ENCODE measurements at regions not wholly inside any gene's neighbourhood (a gene's known extent, or its start where the extent isn't known, plus 50 kb on each side); places are given as distances from the start of the nearest gene placed in this dataset.

- Mint-ChIP-seq H3K36me3 (ENCODE audit: insufficient read depth, unreplicated experiment) (no peaks in the 10 kb centered on the region), H3K27me3 (ENCODE audit: insufficient read depth, unreplicated experiment) (peaks cover 5% of the 10 kb centered on the region), H3K27ac (ENCODE audit: unreplicated experiment) (no peak overlapping the region), H3K9me3 (ENCODE audit: unreplicated experiment) (no peaks in the 10 kb centered on the region), H3K4me1 (ENCODE audit: low read depth, unreplicated experiment) (no peaks in the 10 kb centered on the region), H3K4me3 (ENCODE audit: unreplicated experiment) (no peak overlapping the region)
- Histone ChIP-seq H3K4me3 (ENCODE audit: low read depth, low read length) (no peak overlapping the region), H3K27me3 (replicated peaks; ENCODE audit: control insufficient read depth, insufficient read depth, low read length) (no peaks in the 10 kb centered on the region), H3K36me3 (ENCODE audit: control insufficient read depth, insufficient read depth, low read length) (no peaks in the 10 kb centered on the region), H3K9me3 (no peaks in the 10 kb centered on the region), H3K4me1 (no peaks in the 10 kb centered on the region)
- no peak for DNase-seq
- ChIA-PET POLR2A (no interaction called here), CTCF (no interaction called here)
- BruUV-seq (replicated peaks) = no TSS peak
- intact Hi-C loops (cut with micrococcal nuclease; ENCODE audit: unreplicated experiment) = no loop called here
- no peak for TF ChIP-seq CTCF (IDR thresholded peaks at IDR 0.05; ENCODE audit: insufficient read depth in 1 of 2, low read depth in 1 of 2, low read length in 1 of 2, severe bottlenecking in 1 of 2, unreplicated experiment in 1 of 2)
Observed at GRCh38 chr1:76713535-76713934, 153.7 kb upstream of the ST6GALNAC5 start.

GRCh38 chr1:76715474-76715873 is 151.8 kb upstream of the ST6GALNAC5 start:
- no peaks in the 10 kb centered on the region for H3K36me3 ChIP-seq (ENCODE audit: control insufficient read depth, insufficient read depth, low read length)
- CTCF ChIA-PET = no interaction called here
- Mint-ChIP-seq H3K27ac (ENCODE audit: unreplicated experiment) (no peak overlapping the region), H3K27me3 (ENCODE audit: insufficient read depth, unreplicated experiment) (peaks cover 5% of the 10 kb centered on the region), H3K4me3 (ENCODE audit: unreplicated experiment) (no peak overlapping the region), H3K9me3 (ENCODE audit: unreplicated experiment) (no peaks in the 10 kb centered on the region), H3K36me3 (ENCODE audit: insufficient read depth, unreplicated experiment) (no peaks in the 10 kb centered on the region), H3K4me1 (ENCODE audit: low read depth, unreplicated experiment) (no peaks in the 10 kb centered on the region)
- BruUV-seq (replicated peaks) = no TSS peak
- TF ChIP-seq CTCF (IDR thresholded peaks at IDR 0.05; ENCODE audit: insufficient read depth in 1 of 2, low read depth in 1 of 2, low read length in 1 of 2, severe bottlenecking in 1 of 2, unreplicated experiment in 1 of 2) = no peak
- H3K4me3 ChIP-seq (ENCODE audit: low read depth, low read length) = no peak overlapping the region
- POLR2A ChIA-PET = no interaction called here
- H3K4me1 ChIP-seq = no peaks in the 10 kb centered on the region
- no peaks in the 10 kb centered on the region for H3K27me3 ChIP-seq (replicated peaks; ENCODE audit: control insufficient read depth, insufficient read depth, low read length)
- H3K9me3 ChIP-seq = no peaks in the 10 kb centered on the region
- intact Hi-C loops (cut with micrococcal nuclease; ENCODE audit: unreplicated experiment) = no loop called here
- DNase-seq = no peak

GRCh38 chr1:76723949-76724348 is 143.3 kb upstream of the ST6GALNAC5 start:
- intact Hi-C loops (cut with micrococcal nuclease; ENCODE audit: unreplicated experiment) = no loop called here
- no TSS peak for BruUV-seq (replicated peaks)
- Mint-ChIP-seq H3K4me3 (ENCODE audit: unreplicated experiment) (no peak overlapping the region), H3K9me3 (ENCODE audit: unreplicated experiment) (no peaks in the 10 kb centered on the region), H3K27me3 (ENCODE audit: insufficient read depth, unreplicated experiment) (peaks cover 4% of the 10 kb centered on the region), H3K27ac (ENCODE audit: unreplicated experiment) (no peak overlapping the region), H3K36me3 (ENCODE audit: insufficient read depth, unreplicated experiment) (no peaks in the 10 kb centered on the region), H3K4me1 (ENCODE audit: low read depth, unreplicated experiment) (no peaks in the 10 kb centered on the region)
- H3K27me3 ChIP-seq (replicated peaks; ENCODE audit: control insufficient read depth, insufficient read depth, low read length) = no peaks in the 10 kb centered on the region
- ChIA-PET CTCF (no interaction called here), POLR2A (no interaction called here)
- DNase-seq = no peak
- H3K36me3 ChIP-seq (ENCODE audit: control insufficient read depth, insufficient read depth, low read length) = no peaks in the 10 kb centered on the region
- no peak overlapping the region for H3K4me3 ChIP-seq (ENCODE audit: low read depth, low read length)
- H3K9me3 ChIP-seq = no peaks in the 10 kb centered on the region
- TF ChIP-seq CTCF (IDR thresholded peaks at IDR 0.05; ENCODE audit: insufficient read depth in 1 of 2, low read depth in 1 of 2, low read length in 1 of 2, severe bottlenecking in 1 of 2, unreplicated experiment in 1 of 2) = no peak
- H3K4me1 ChIP-seq = no peaks in the 10 kb centered on the region
